ENCODE measurements at regions not wholly inside any gene's neighbourhood (a gene's known extent, or its start where the extent isn't known, plus 50 kb on each side); places are given as distances from the start of the nearest gene placed in this dataset.

DNA sequence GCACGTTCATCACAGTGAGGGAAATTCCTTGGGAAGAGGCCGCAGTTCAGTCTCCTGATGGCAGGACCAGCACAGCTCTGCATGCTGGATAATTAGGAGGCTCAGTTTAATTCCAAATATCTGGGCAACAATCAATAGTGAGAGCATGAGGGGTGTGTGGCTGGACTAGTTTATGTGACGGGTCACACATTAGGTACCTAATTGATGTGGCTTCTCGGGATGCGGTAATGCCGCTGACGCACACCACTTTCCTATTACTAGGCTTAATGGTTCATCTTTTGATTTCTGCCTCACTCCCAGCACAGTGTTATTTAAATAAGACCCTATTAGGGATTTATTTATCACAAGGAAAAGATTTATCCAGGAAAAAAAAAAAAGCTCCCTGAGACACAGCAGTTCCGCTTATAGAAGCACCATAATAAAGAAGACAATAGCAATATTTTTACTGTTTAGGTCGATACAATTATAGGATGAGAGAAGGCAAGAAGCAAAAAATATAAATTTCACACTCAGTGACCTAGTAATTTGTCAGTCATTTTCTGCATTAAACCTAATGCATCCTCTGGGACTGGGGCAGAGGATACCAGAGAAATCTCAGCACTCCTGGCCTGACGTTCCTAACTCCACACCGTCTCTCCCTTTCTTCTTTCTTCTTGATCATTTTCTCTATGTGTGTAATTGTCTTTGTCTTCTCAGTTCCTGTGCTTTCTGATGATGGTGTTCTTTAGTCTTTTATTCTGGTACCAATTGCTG is 264.7 kb upstream of the SLC14A2 start:
- no peaks in the 10 kb centered on the region for H3K36me3 ChIP-seq (ENCODE audit: insufficient read depth)
- H3K9me2 ChIP-seq (ENCODE audit: insufficient read depth), result no peaks in the 10 kb centered on the region
- no peak overlapping the region for H3K4me3 ChIP-seq
- H3K27ac ChIP-seq (ENCODE audit: low read depth), result no peak overlapping the region
- no peaks in the 10 kb centered on the region for H3K27me3 ChIP-seq (ENCODE audit: insufficient read depth)
- DNase-seq (ENCODE audit: low spot score), result no peak
- no peaks in the 10 kb centered on the region for H3K79me2 ChIP-seq (replicated peaks; ENCODE audit: insufficient read depth)
- H2AFZ ChIP-seq, result no peak overlapping the region
- no peak overlapping the region for H3K4me3 Mint-ChIP-seq
- no peak for ATAC-seq
- H3K4me1 Mint-ChIP-seq, result no peaks in the 10 kb centered on the region
- H3K4me2 ChIP-seq, result no peak overlapping the region
- H3K27me3 Mint-ChIP-seq (ENCODE audit: insufficient read depth, low read depth, poor library complexity), result peaks cover 3% of the 10 kb centered on the region
- no peak overlapping the region for H3K27ac Mint-ChIP-seq
- no peaks in the 10 kb centered on the region for H4K20me1 ChIP-seq (replicated peaks; ENCODE audit: insufficient read depth)
- peaks cover 3% of the 10 kb centered on the region; the same call in 1 of the 3 replicates for H3K9me3 Mint-ChIP-seq
- H3K4me1 ChIP-seq (ENCODE audit: insufficient read depth), result no peaks in the 10 kb centered on the region
- no peaks in the 10 kb centered on the region for H3K36me3 Mint-ChIP-seq (ENCODE audit: low read depth)
- H3F3A ChIP-seq (replicated peaks; ENCODE audit: low read depth), result no peaks in the 10 kb centered on the region
- no peak for TF ChIP-seq NANOG (IDR thresholded peaks at IDR 0.05; ENCODE audit: borderline replicate concordance)

DNA sequence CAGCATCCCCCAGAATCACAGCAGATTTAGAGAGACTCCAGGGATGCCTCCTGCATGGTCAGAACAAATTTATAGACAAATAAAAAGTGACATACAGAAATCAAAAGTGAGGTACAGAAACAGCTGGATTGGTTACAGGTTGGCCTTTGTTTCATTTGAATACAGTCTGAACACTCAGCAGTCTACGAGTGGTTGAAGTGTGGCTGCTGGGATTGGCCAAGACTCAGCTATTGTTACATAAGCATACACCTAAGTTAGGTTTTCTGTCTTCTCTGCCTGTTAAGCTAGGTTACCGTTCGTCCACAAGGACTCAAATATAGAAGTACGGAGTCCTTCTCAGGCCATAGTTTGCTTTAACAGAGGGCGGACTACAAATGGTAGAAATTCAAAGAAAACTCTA is 262.4 kb upstream of the SLC14A2 start:
- ATAC-seq, result no peak
- Histone ChIP-seq H3K79me2 (replicated peaks; ENCODE audit: insufficient read depth) (no peaks in the 10 kb centered on the region), H4K20me1 (replicated peaks; ENCODE audit: insufficient read depth) (no peaks in the 10 kb centered on the region), H3F3A (replicated peaks; ENCODE audit: low read depth) (no peaks in the 10 kb centered on the region), H3K9me2 (ENCODE audit: insufficient read depth) (no peaks in the 10 kb centered on the region), H3K4me1 (ENCODE audit: insufficient read depth) (no peaks in the 10 kb centered on the region), H3K4me2 (no peak overlapping the region), H3K36me3 (ENCODE audit: insufficient read depth) (no peaks in the 10 kb centered on the region), H2AFZ (no peak overlapping the region), H3K4me3 (no peak overlapping the region), H3K27me3 (ENCODE audit: insufficient read depth) (no peaks in the 10 kb centered on the region), H3K27ac (ENCODE audit: low read depth) (no peak overlapping the region)
- H3K9me3 Mint-ChIP-seq, result no peaks in the 10 kb centered on the region
- no peaks in the 10 kb centered on the region for H3K27me3 Mint-ChIP-seq (ENCODE audit: insufficient read depth, low read depth, poor library complexity)
- DNase-seq (ENCODE audit: low spot score), result no peak
- H3K4me1 Mint-ChIP-seq, result no peaks in the 10 kb centered on the region
- no peaks in the 10 kb centered on the region for H3K36me3 Mint-ChIP-seq (ENCODE audit: low read depth)
- no peak overlapping the region for H3K4me3 Mint-ChIP-seq
- no peak overlapping the region for H3K27ac Mint-ChIP-seq
- TF ChIP-seq ZNF331 (CRISPR knock-in tag; IDR thresholded peaks at IDR 0.05; ENCODE audit: low read depth) (no peak), EZH2 (IDR thresholded peaks at IDR 0.05; ENCODE audit: low read depth, unreplicated experiment) (no peak), ZNF114 (CRISPR knock-in tag; IDR thresholded peaks at IDR 0.05) (no peak), JUNB (IDR thresholded peaks at IDR 0.05; ENCODE audit: unreplicated experiment) (no peak)
- TF ChIP-seq, protein P1, sequence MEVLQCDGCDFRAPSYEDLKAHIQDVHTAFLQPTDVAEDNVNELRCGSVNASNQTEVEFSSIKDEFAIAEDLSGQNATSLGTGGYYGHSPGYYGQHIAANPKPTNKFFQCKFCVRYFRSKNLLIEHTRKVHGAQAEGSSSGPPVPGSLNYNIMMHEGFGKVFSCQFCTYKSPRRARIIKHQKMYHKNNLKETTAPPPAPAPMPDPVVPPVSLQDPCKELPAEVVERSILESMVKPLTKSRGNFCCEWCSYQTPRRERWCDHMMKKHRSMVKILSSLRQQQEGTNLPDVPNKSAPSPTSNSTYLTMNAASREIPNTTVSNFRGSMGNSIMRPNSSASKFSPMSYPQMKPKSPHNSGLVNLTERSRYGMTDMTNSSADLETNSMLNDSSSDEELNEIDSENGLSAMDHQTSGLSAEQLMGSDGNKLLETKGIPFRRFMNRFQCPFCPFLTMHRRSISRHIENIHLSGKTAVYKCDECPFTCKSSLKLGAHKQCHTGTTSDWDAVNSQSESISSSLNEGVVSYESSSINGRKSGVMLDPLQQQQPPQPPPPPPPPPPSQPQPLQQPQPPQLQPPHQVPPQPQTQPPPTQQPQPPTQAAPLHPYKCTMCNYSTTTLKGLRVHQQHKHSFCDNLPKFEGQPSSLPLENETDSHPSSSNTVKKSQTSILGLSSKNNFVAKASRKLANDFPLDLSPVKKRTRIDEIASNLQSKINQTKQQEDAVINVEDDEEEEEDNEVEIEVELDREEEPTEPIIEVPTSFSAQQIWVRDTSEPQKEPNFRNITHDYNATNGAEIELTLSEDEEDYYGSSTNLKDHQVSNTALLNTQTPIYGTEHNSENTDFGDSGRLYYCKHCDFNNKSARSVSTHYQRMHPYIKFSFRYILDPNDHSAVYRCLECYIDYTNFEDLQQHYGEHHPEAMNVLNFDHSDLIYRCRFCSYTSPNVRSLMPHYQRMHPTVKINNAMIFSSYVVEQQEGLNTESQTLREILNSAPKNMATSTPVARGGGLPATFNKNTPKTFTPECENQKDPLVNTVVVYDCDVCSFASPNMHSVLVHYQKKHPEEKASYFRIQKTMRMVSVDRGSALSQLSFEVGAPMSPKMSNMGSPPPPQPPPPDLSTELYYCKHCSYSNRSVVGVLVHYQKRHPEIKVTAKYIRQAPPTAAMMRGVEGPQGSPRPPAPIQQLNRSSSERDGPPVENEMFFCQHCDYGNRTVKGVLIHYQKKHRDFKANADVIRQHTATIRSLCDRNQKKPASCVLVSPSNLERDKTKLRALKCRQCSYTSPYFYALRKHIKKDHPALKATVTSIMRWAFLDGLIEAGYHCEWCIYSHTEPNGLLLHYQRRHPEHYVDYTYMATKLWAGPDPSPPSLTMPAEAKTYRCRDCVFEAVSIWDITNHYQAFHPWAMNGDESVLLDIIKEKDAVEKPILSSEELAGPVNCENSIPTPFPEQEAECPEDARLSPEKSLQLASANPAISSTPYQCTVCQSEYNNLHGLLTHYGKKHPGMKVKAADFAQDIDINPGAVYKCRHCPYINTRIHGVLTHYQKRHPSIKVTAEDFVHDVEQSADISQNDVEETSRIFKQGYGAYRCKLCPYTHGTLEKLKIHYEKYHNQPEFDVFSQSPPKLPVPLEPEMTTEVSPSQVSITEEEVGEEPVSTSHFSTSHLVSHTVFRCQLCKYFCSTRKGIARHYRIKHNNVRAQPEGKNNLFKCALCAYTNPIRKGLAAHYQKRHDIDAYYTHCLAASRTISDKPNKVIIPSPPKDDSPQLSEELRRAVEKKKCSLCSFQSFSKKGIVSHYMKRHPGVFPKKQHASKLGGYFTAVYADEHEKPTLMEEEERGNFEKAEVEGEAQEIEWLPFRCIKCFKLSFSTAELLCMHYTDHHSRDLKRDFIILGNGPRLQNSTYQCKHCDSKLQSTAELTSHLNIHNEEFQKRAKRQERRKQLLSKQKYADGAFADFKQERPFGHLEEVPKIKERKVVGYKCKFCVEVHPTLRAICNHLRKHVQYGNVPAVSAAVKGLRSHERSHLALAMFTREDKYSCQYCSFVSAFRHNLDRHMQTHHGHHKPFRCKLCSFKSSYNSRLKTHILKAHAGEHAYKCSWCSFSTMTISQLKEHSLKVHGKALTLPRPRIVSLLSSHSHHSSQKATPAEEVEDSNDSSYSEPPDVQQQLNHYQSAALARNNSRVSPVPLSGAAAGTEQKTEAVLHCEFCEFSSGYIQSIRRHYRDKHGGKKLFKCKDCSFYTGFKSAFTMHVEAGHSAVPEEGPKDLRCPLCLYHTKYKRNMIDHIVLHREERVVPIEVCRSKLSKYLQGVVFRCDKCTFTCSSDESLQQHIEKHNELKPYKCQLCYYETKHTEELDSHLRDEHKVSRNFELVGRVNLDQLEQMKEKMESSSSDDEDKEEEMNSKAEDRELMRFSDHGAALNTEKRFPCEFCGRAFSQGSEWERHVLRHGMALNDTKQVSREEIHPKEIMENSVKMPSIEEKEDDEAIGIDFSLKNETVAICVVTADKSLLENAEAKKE (CRISPR knock-in tag; IDR thresholded peaks at IDR 0.05), result no peak
- TF ChIP-seq, protein P2, sequence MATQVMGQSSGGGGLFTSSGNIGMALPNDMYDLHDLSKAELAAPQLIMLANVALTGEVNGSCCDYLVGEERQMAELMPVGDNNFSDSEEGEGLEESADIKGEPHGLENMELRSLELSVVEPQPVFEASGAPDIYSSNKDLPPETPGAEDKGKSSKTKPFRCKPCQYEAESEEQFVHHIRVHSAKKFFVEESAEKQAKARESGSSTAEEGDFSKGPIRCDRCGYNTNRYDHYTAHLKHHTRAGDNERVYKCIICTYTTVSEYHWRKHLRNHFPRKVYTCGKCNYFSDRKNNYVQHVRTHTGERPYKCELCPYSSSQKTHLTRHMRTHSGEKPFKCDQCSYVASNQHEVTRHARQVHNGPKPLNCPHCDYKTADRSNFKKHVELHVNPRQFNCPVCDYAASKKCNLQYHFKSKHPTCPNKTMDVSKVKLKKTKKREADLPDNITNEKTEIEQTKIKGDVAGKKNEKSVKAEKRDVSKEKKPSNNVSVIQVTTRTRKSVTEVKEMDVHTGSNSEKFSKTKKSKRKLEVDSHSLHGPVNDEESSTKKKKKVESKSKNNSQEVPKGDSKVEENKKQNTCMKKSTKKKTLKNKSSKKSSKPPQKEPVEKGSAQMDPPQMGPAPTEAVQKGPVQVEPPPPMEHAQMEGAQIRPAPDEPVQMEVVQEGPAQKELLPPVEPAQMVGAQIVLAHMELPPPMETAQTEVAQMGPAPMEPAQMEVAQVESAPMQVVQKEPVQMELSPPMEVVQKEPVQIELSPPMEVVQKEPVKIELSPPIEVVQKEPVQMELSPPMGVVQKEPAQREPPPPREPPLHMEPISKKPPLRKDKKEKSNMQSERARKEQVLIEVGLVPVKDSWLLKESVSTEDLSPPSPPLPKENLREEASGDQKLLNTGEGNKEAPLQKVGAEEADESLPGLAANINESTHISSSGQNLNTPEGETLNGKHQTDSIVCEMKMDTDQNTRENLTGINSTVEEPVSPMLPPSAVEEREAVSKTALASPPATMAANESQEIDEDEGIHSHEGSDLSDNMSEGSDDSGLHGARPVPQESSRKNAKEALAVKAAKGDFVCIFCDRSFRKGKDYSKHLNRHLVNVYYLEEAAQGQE (IDR thresholded peaks at IDR 0.05; ENCODE audit: unreplicated experiment), result no peak
- TF ChIP-seq, protein P3, sequence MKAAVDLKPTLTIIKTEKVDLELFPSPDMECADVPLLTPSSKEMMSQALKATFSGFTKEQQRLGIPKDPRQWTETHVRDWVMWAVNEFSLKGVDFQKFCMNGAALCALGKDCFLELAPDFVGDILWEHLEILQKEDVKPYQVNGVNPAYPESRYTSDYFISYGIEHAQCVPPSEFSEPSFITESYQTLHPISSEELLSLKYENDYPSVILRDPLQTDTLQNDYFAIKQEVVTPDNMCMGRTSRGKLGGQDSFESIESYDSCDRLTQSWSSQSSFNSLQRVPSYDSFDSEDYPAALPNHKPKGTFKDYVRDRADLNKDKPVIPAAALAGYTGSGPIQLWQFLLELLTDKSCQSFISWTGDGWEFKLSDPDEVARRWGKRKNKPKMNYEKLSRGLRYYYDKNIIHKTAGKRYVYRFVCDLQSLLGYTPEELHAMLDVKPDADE (IDR thresholded peaks at IDR 0.05), result no peak
- TF ChIP-seq, protein P4, sequence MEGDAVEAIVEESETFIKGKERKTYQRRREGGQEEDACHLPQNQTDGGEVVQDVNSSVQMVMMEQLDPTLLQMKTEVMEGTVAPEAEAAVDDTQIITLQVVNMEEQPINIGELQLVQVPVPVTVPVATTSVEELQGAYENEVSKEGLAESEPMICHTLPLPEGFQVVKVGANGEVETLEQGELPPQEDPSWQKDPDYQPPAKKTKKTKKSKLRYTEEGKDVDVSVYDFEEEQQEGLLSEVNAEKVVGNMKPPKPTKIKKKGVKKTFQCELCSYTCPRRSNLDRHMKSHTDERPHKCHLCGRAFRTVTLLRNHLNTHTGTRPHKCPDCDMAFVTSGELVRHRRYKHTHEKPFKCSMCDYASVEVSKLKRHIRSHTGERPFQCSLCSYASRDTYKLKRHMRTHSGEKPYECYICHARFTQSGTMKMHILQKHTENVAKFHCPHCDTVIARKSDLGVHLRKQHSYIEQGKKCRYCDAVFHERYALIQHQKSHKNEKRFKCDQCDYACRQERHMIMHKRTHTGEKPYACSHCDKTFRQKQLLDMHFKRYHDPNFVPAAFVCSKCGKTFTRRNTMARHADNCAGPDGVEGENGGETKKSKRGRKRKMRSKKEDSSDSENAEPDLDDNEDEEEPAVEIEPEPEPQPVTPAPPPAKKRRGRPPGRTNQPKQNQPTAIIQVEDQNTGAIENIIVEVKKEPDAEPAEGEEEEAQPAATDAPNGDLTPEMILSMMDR (conservative IDR thresholded peaks at IDR 0.05; ENCODE audit: low read depth in 2 of 2), result no peak
